ENCODE measurements at regions not wholly inside any gene's neighbourhood (a gene's known extent, or its start where the extent isn't known, plus 50 kb on each side); places are given as distances from the start of the nearest gene placed in this dataset.

DNA sequence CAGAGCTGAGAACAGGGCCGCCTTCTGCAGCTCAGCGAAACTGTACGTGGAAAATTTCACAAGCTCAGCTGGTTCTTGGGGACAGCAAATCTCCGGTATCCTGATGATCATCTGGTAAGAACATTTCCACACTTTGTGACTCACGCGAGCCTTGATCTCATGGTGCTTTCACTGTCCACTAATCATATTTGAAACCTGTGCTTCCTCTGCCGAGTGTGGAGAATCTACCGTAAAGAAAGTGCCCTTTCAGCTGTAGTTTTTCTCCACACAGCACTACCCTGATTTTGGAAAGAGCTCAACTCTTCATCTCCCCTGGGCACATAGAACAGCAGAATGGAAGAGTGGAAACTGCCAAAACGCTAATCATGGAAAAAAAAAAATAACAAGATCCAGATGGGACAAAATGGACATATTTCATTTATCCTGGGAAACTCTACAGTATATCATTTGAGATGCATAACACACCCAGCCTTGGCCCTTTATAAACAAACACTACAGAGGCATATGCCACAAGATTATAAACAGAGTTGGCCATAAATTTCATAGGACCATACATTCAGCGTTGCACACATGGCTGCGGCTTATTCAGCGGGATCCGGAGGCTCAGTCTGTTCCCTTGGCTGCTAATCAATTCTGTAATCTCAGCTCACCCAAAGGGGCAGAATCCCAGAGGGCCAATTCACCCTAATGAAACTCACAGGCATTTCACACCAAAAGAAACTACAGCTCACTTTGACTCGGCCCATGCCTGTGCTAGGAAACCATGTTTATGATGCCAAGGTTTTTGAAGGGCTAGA, 434.5 kb downstream of the HDGFL1 start:
- TF ChIP-seq POLR2A (IDR thresholded peaks at IDR 0.05) = no peak
- TF ChIP-seq, protein P1, sequence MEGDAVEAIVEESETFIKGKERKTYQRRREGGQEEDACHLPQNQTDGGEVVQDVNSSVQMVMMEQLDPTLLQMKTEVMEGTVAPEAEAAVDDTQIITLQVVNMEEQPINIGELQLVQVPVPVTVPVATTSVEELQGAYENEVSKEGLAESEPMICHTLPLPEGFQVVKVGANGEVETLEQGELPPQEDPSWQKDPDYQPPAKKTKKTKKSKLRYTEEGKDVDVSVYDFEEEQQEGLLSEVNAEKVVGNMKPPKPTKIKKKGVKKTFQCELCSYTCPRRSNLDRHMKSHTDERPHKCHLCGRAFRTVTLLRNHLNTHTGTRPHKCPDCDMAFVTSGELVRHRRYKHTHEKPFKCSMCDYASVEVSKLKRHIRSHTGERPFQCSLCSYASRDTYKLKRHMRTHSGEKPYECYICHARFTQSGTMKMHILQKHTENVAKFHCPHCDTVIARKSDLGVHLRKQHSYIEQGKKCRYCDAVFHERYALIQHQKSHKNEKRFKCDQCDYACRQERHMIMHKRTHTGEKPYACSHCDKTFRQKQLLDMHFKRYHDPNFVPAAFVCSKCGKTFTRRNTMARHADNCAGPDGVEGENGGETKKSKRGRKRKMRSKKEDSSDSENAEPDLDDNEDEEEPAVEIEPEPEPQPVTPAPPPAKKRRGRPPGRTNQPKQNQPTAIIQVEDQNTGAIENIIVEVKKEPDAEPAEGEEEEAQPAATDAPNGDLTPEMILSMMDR (IDR thresholded peaks at IDR 0.05) = no peak
